ENCODE measurements at regions not wholly inside any gene's neighbourhood (a gene's known extent, or its start where the extent isn't known, plus 50 kb on each side); places are given as distances from the start of the nearest gene placed in this dataset.

GRCh38 chr1:239560921-239561320 lies 174.6 kb downstream of the CHRM3 start:
- TF ChIP-seq CTCF (conservative IDR thresholded peaks at IDR 0.05 in 1 of 2, IDR thresholded peaks at IDR 0.05 in 1 of 2; ENCODE audit: low read depth in 1 of 2, low read length in 2 of 2) (no peak), EZH2 (IDR thresholded peaks at IDR 0.05; ENCODE audit: low read length, missing control alignments) (no peak)
